WTC11 (cell line): ENCODE measurements at regions not wholly inside any gene's neighbourhood (a gene's known extent, or its start where the extent isn't known, plus 50 kb on each side); places are given as distances from the start of the nearest gene placed in this dataset.

Experiments used
- ATAC-seq: fragments of 200-7000 bp; cut with Tn5 transposase; 2 replicates; pipeline ENCODE4 v1.10.0; 2021; ENCODE audit warnings: mild to moderate bottlenecking, moderate library complexity
- CTCF ChIA-PET: fragments of 300-600 bp; sonication (Branson Sonifier 250); formaldehyde crosslinking; loops from one replicate; lab custom pipeline; 2021; ENCODE audit warnings: antibody characterized with exemption; lab: Charles Lee
- POLR2A ChIA-PET: fragments of 350-600 bp; sonication (Branson Sonifier 250); formaldehyde crosslinking; loops from one replicate; lab custom pipeline; 2021; ENCODE audit warnings: antibody characterized with exemption; lab: Charles Lee
- DNase-seq: peaks from one replicate; pipeline ENCODE4 v3.0.0; 2021; ENCODE audit warnings: low spot score
- H3K27ac Mint-ChIP-seq: 2 replicates; pipeline ENCODE4 v1.8.0; 2021; ENCODE audit warnings: mixed read lengths
- H3K27me3 Mint-ChIP-seq: 2 replicates; pipeline ENCODE4 v1.8.0; 2021; ENCODE audit warnings: low read depth, mild to moderate bottlenecking, moderate library complexity, mixed read lengths
- H3K36me3 Mint-ChIP-seq: 2 replicates; pipeline ENCODE4 v1.8.0; 2021; ENCODE audit warnings: mixed read lengths
- H3K4me1 Mint-ChIP-seq: 2 replicates; pipeline ENCODE4 v1.8.0; 2022; ENCODE audit warnings: mixed read lengths
- H3K4me3 Mint-ChIP-seq: 2 replicates; pipeline ENCODE4 v1.8.0; 2021; ENCODE audit warnings: mild to moderate bottlenecking, moderate library complexity, mixed read lengths
- H3K9me3 Mint-ChIP-seq: 2 replicates; pipeline ENCODE4 v1.8.0; 2021; ENCODE audit warnings: mixed read lengths
- CBFB ChIP-seq: sonication (generic); formaldehyde crosslinking; IDR thresholded peaks from 2 replicates; pipeline ENCODE4 v1.8.1; 2022; ENCODE audit warnings: mild to moderate bottlenecking, low read depth, missing genetic modification reagents
- CREM ChIP-seq: sonication (generic); formaldehyde crosslinking; IDR thresholded peaks from 2 replicates; pipeline ENCODE4 v1.8.1; 2022; ENCODE audit warnings: mild to moderate bottlenecking, missing genetic modification reagents, moderate library complexity
- ELF4 ChIP-seq: sonication (generic); formaldehyde crosslinking; IDR thresholded peaks from 2 replicates; pipeline ENCODE4 v1.8.1; 2022; ENCODE audit warnings: low read depth, mild to moderate bottlenecking, moderate library complexity, missing genetic modification reagents
- GABPB1 ChIP-seq: sonication (generic); formaldehyde crosslinking; IDR thresholded peaks from 2 replicates; pipeline ENCODE4 v1.8.1; 2023; ENCODE audit warnings: mild to moderate bottlenecking, missing genetic modification reagents
- IRF2 ChIP-seq: sonication (generic); formaldehyde crosslinking; IDR thresholded peaks from 2 replicates; pipeline ENCODE4 v1.8.0; 2022; ENCODE audit warnings: low read depth, missing genetic modification reagents, borderline replicate concordance
- NFE2L1 ChIP-seq: sonication (generic); formaldehyde crosslinking; IDR thresholded peaks from 2 replicates; pipeline ENCODE4 v1.8.1; 2023; ENCODE audit warnings: missing genetic modification reagents
- RELA ChIP-seq: sonication (generic); formaldehyde crosslinking; IDR thresholded peaks from 2 replicates; pipeline ENCODE4 v1.8.1; 2022; ENCODE audit warnings: missing genetic modification reagents, mild to moderate bottlenecking, borderline replicate concordance
- SMAD4 ChIP-seq: sonication (generic); formaldehyde crosslinking; IDR thresholded peaks from 2 replicates; pipeline ENCODE4 v1.8.0; 2022; ENCODE audit warnings: mild to moderate bottlenecking, missing genetic modification reagents
- TCF7 ChIP-seq: sonication (generic); formaldehyde crosslinking; IDR thresholded peaks from 2 replicates; pipeline ENCODE4 v1.8.0; 2022; ENCODE audit warnings: mild to moderate bottlenecking, low read depth, missing genetic modification reagents, moderate library complexity
- ZNF263 ChIP-seq: sonication (generic); formaldehyde crosslinking; IDR thresholded peaks from 2 replicates; pipeline ENCODE4 v1.8.1; 2022; ENCODE audit warnings: low read depth, mild to moderate bottlenecking, moderate library complexity, missing genetic modification reagents
- ZNF396 ChIP-seq: fragments of 250-450 bp; sonication (Bioruptor Pico); IDR thresholded peaks from 2 replicates; pipeline ENCODE4 v1.8.0; 2021; ENCODE audit warnings: mild to moderate bottlenecking, moderate library complexity, borderline replicate concordance
- TF ChIP-seq, protein P1 (sequence below): sonication (generic); formaldehyde crosslinking; IDR thresholded peaks from 2 replicates; pipeline ENCODE4 v1.8.1; 2023; ENCODE audit warnings: mild to moderate bottlenecking, missing genetic modification reagents, borderline replicate concordance
- TF ChIP-seq, protein P2 (sequence below): sonication (generic); formaldehyde crosslinking; IDR thresholded peaks from 2 replicates; pipeline ENCODE4 v1.8.0; 2022; ENCODE audit warnings: mild to moderate bottlenecking, missing genetic modification reagents
- TF ChIP-seq, protein P3 (sequence below): sonication (generic); formaldehyde crosslinking; IDR thresholded peaks from 2 replicates; pipeline ENCODE4 v1.8.1; 2023; ENCODE audit warnings: mild to moderate bottlenecking, missing genetic modification reagents, moderate library complexity
- TF ChIP-seq, protein P4 (sequence below): sonication (generic); formaldehyde crosslinking; IDR thresholded peaks from 2 replicates; pipeline ENCODE4 v1.8.0; 2022; ENCODE audit warnings: mild to moderate bottlenecking, missing genetic modification reagents

DNA sequence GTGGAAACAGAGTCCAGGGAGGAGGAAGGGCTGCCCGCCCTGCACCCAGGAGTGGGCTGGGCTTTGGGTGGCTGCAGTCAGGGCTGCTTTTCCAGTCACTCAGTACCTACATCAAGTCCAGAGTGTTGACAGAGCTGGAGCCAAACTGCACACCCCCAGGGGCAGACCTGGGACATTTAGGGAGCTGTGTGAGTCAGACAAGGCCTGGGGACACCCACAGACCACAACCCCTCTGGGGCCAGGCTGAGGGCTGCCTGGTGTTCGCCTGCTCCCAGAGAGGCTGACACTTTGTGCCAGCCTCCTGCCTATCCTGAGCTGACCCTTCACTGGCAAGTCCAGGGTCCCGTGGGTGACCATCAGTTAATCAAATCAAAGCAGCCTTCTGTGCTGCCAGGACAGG is 240.0 kb downstream of the BCOR start:
- CTCF ChIA-PET = no interaction called here
- Mint-ChIP-seq H3K27me3 (no peaks in the 10 kb centered on the region; the same call in 1 of the 2 replicates), H3K9me3 (no peaks in the 10 kb centered on the region), H3K27ac (no peak overlapping the region), H3K36me3 (no peaks in the 10 kb centered on the region), H3K4me1 (peaks cover 59% of the 10 kb centered on the region), H3K4me3 (no peak overlapping the region)
- POLR2A ChIA-PET = no interaction called here
- no peak for ATAC-seq
- DNase-seq = no peak
- TF ChIP-seq, protein P1, sequence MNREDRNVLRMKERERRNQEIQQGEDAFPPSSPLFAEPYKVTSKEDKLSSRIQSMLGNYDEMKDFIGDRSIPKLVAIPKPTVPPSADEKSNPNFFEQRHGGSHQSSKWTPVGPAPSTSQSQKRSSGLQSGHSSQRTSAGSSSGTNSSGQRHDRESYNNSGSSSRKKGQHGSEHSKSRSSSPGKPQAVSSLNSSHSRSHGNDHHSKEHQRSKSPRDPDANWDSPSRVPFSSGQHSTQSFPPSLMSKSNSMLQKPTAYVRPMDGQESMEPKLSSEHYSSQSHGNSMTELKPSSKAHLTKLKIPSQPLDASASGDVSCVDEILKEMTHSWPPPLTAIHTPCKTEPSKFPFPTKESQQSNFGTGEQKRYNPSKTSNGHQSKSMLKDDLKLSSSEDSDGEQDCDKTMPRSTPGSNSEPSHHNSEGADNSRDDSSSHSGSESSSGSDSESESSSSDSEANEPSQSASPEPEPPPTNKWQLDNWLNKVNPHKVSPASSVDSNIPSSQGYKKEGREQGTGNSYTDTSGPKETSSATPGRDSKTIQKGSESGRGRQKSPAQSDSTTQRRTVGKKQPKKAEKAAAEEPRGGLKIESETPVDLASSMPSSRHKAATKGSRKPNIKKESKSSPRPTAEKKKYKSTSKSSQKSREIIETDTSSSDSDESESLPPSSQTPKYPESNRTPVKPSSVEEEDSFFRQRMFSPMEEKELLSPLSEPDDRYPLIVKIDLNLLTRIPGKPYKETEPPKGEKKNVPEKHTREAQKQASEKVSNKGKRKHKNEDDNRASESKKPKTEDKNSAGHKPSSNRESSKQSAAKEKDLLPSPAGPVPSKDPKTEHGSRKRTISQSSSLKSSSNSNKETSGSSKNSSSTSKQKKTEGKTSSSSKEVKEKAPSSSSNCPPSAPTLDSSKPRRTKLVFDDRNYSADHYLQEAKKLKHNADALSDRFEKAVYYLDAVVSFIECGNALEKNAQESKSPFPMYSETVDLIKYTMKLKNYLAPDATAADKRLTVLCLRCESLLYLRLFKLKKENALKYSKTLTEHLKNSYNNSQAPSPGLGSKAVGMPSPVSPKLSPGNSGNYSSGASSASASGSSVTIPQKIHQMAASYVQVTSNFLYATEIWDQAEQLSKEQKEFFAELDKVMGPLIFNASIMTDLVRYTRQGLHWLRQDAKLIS = no peak
- TF ChIP-seq TCF7 = no peak
- TF ChIP-seq, protein P2, sequence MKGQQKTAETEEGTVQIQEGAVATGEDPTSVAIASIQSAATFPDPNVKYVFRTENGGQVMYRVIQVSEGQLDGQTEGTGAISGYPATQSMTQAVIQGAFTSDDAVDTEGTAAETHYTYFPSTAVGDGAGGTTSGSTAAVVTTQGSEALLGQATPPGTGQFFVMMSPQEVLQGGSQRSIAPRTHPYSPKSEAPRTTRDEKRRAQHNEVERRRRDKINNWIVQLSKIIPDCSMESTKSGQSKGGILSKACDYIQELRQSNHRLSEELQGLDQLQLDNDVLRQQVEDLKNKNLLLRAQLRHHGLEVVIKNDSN (CRISPR knock-in tag) = no peak
- no peak for TF ChIP-seq RELA
- TF ChIP-seq, protein P3, sequence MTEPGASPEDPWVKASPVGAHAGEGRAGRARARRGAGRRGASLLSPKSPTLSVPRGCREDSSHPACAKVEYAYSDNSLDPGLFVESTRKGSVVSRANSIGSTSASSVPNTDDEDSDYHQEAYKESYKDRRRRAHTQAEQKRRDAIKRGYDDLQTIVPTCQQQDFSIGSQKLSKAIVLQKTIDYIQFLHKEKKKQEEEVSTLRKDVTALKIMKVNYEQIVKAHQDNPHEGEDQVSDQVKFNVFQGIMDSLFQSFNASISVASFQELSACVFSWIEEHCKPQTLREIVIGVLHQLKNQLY (CRISPR knock-in tag) = no peak
- no peak for TF ChIP-seq CREM (CRISPR knock-in tag)

DNA sequence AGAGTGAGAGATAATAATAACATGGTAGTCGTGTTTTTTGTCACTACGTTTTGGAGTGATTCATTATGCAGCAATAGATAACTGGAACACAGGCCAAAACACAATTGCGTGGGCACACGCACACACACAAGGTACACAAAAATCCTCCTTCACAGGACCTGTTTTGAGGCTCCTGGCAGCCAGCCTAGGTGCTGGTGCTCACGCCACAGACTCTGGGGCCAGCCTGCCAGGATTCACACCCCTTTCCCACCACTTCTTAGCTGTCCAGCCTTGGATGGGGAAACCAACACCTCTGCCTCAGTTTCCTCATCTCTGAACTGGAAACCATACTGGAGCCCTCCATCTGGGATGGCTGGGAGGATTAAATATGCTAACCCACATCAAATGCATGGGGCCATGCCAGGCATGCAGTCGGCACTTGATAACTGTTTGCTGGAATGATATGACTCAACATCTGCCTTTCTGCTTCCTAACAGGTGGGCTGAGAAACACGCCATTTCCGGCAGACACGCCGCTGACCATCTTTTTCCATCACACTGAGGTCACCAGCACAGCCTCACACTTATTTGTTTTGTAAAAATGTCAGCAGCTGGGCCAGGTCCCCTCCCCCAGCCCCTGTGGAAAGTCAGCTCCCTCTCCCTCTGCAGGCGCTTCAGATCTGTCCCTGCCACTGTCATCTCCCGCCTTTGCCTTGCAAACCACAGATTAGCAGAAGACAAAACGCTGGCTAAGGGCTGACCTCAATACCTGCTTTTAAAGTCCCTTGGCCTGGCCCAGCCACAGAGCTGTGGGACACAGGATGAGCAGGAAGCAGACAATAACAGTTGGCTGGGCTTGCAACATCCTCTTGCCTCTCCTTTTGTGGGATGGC is 237.5 kb downstream of the BCOR start:
- 0 out of 2 replicates have a peak overlapping the region, but pooled peaks have one; percentile 19 for H3K27ac Mint-ChIP-seq
- ATAC-seq = peak; percentile 71

DNA sequence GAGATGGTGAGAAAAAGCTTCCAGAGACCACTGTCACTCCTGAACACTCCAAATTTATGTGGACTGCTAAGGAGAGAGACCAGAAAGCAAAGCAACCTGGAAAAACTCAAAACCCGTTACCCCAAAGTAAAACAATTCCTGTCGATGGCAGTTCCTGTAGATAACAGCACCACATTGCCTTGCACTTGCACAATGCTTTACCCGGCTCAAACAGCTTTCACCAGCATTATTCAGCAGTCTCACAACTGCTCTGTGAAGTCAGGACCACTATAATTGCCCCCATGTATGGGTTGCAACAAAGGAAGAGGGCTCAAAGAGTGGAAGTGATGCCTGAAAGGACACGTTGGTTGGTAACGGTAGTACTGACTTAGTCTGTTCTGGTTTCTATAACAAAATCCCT is 234.8 kb downstream of the BCOR start:
- POLR2A ChIA-PET = no interaction called here
- H3K9me3 Mint-ChIP-seq = no peaks in the 10 kb centered on the region
- no peak for TF ChIP-seq SMAD4 (CRISPR knock-in tag)
- no peak for TF ChIP-seq IRF2
- TF ChIP-seq TCF7 = no peak
- no peak for TF ChIP-seq ZNF396 (CRISPR knock-in tag)
- TF ChIP-seq GABPB1 (CRISPR knock-in tag) = no peak
- no peak for TF ChIP-seq ZNF263 (CRISPR knock-in tag)
- no peak for TF ChIP-seq ELF4 (CRISPR knock-in tag)
- no peak for TF ChIP-seq NFE2L1
- TF ChIP-seq CREM (CRISPR knock-in tag) = no peak
- TF ChIP-seq, all 79 proteins: peak for 0
- H3K27ac Mint-ChIP-seq = no peak overlapping the region
- no peaks in the 10 kb centered on the region for H3K36me3 Mint-ChIP-seq
- CTCF ChIA-PET = no interaction called here
- H3K4me1 Mint-ChIP-seq = peaks cover 33% of the 10 kb centered on the region
- H3K27me3 Mint-ChIP-seq = no peaks in the 10 kb centered on the region
- no peak overlapping the region for H3K4me3 Mint-ChIP-seq
- ATAC-seq (no peak), DNase-seq (no peak)

More for the DNA sequence above, 237.5 kb downstream of the BCOR start:
- CTCF ChIA-PET = interaction anchor here (1.4 kb wide), 1 partner anchor 88 kb away, joined by 3 read pairs; no protein-coding TSS in a partner anchor
- no peaks in the 10 kb centered on the region for H3K9me3 Mint-ChIP-seq
- H3K36me3 Mint-ChIP-seq = no peaks in the 10 kb centered on the region
- no peaks in the 10 kb centered on the region for H3K27me3 Mint-ChIP-seq
- H3K4me3 Mint-ChIP-seq = no peak overlapping the region
- peaks cover 44% of the 10 kb centered on the region for H3K4me1 Mint-ChIP-seq
- TF ChIP-seq, protein P4, sequence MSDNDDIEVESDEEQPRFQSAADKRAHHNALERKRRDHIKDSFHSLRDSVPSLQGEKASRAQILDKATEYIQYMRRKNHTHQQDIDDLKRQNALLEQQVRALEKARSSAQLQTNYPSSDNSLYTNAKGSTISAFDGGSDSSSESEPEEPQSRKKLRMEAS (CRISPR knock-in tag) = 0 out of 2 replicates have a peak, but pooled peaks have one; percentile 10
- TF ChIP-seq CBFB (CRISPR knock-in tag) = no peak
- POLR2A ChIA-PET = no interaction called here
- DNase-seq = peak; percentile 31
